DOHH2 (cell line): ENCODE measurements at regions not wholly inside any gene's neighbourhood (a gene's known extent, or its start where the extent isn't known, plus 50 kb on each side); places are given as distances from the start of the nearest gene placed in this dataset.
"Not testable (repeated sequence)": the region's sequence is repeated elsewhere in the genome, so short reads cannot be mapped to it uniquely, and the experiment has no call there.

ENCODE experiments used
- EZH2phosphoT487 ChIP-seq: fragments of 200-600 bp; sonication (generic); IDR thresholded peaks from 2 replicates; pipeline ENCODE4 v1.6.1; 2017; ENCODE audit warnings: borderline replicate concordance, mild to moderate bottlenecking, antibody characterized with exemption, low read length, moderate library complexity, mixed read lengths
- TF ChIP-seq, protein P1 (sequence below): fragments of 200-600 bp; sonication (generic); IDR thresholded peaks from one replicate; pipeline ENCODE4 v1.5.1; 2014; ENCODE audit warnings: antibody characterized with exemption, mild to moderate bottlenecking, low read depth, low read length; ENCODE audit not compliant: poor library complexity, severe bottlenecking

DNA sequence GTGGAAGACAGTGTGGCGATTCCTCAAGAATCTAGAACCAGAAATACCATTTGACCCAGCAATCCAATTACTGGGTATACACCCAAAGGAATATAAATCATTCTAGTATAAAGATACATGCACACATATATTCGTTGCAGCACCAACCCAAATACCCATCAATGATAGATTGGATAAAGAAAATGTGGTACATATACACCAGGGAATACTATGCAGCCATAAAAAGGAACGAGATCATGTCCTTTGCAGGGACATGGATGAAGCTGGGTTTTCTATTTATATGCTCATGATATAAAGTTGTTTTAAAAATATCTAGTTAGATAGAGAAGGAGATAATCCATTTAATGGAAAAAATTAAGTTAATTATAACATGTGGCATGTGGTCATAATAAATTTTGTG, 186.5 kb downstream of the HS3ST3A1 start:
- TF ChIP-seq, protein P1, sequence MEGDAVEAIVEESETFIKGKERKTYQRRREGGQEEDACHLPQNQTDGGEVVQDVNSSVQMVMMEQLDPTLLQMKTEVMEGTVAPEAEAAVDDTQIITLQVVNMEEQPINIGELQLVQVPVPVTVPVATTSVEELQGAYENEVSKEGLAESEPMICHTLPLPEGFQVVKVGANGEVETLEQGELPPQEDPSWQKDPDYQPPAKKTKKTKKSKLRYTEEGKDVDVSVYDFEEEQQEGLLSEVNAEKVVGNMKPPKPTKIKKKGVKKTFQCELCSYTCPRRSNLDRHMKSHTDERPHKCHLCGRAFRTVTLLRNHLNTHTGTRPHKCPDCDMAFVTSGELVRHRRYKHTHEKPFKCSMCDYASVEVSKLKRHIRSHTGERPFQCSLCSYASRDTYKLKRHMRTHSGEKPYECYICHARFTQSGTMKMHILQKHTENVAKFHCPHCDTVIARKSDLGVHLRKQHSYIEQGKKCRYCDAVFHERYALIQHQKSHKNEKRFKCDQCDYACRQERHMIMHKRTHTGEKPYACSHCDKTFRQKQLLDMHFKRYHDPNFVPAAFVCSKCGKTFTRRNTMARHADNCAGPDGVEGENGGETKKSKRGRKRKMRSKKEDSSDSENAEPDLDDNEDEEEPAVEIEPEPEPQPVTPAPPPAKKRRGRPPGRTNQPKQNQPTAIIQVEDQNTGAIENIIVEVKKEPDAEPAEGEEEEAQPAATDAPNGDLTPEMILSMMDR, result not testable (repeated sequence)
- TF ChIP-seq EZH2phosphoT487, result not testable (repeated sequence)
